GM12864 (cell line): ENCODE measurements at regions not wholly inside any gene's neighbourhood (a gene's known extent, or its start where the extent isn't known, plus 50 kb on each side); places are given as distances from the start of the nearest gene placed in this dataset.

Experiments used
- DNase-seq: peaks from one replicate; pipeline ENCODE4 v3.0.0-alpha.2; 2011; ENCODE audit warnings: low read depth
- H3K4me3 ChIP-seq: 2 replicates; pipeline ENCODE4 v1.5.1; 2011; ENCODE audit warnings: mild to moderate bottlenecking, low read depth, low read length, control low read depth
- TF ChIP-seq, protein P1 (sequence below): IDR thresholded peaks from 2 replicates; pipeline ENCODE4 v1.5.1; 2011; ENCODE audit warnings: low read depth, mild to moderate bottlenecking, moderate library complexity, low read length, control low read depth, inconsistent platforms; ENCODE audit errors: missing control alignments

DNA sequence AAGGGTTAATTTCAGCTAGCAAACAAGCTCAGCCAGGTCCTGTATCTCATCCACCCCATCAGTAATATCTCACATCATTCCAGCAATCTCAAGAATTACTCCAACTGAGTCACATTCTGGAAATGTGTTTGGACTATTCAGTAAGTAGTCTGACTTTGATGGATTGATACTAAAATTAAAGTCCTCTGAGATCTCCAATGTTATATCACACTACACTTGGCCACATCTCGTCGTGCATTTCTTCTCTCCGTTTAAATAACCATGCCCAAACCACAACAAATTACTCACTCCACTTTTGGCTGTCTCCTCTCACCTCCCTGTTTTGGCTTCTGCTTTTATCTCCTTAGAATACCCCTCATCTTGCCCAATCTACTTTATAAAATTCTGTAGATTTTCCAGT, 292.2 kb downstream of the PYDC2 start:
- TF ChIP-seq, protein P1, sequence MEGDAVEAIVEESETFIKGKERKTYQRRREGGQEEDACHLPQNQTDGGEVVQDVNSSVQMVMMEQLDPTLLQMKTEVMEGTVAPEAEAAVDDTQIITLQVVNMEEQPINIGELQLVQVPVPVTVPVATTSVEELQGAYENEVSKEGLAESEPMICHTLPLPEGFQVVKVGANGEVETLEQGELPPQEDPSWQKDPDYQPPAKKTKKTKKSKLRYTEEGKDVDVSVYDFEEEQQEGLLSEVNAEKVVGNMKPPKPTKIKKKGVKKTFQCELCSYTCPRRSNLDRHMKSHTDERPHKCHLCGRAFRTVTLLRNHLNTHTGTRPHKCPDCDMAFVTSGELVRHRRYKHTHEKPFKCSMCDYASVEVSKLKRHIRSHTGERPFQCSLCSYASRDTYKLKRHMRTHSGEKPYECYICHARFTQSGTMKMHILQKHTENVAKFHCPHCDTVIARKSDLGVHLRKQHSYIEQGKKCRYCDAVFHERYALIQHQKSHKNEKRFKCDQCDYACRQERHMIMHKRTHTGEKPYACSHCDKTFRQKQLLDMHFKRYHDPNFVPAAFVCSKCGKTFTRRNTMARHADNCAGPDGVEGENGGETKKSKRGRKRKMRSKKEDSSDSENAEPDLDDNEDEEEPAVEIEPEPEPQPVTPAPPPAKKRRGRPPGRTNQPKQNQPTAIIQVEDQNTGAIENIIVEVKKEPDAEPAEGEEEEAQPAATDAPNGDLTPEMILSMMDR = no peak
- H3K4me3 ChIP-seq = no peak overlapping the region
- DNase-seq = no peak

DNA sequence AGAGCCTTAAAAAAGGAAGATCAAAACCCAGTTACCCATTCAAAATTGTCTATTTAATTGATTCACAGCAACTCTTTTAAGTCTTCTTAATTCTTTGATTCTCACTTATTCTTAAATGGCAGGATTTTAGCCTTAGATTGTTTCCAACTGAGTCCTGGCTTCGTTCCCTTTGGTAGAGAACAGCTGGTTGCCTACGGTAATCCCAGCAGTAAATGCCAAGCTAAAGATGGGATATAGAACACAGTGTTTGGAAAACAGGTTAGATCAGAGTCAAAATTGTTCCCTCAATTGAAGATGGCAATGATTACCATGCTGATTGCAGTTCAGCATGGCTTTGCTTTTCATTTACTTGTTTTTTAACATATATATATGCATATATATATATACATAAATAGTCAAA, 300.9 kb downstream of the PYDC2 start:
- no peak for DNase-seq
- TF ChIP-seq, protein P1 = no peak
- no peak overlapping the region for H3K4me3 ChIP-seq

DNA sequence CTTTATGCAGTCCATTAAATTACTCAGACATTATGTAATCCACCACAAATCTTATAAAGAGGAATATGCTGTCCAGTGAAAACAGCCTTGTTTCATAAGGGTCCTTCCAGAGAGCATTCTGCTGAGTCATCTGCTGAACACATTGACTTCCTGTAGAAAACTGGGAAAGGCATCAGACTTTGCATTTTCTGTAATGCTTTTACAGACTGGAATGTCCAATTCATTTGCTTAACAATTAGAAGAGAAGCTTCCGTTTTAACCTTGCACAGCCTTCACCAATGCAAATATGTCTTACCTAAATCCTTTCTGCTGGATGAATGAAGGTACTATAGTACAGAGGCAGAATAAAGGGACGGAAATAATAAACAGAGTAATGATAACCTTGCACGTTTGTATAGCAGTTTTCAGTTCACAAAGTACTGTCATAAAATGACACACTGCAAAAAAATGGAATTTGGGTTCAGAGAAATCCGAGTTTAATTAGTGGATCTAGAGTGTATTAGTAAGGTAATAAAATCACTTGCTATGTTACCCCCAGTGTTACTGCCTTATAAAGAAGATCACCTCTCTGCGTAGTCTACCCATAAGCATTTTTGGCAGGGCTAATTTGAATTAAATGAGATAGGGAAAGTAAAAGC, 301.5 kb downstream of the PYDC2 start:
- TF ChIP-seq, protein P1 = no peak
- no peak overlapping the region for H3K4me3 ChIP-seq
- DNase-seq = no peak

DNA sequence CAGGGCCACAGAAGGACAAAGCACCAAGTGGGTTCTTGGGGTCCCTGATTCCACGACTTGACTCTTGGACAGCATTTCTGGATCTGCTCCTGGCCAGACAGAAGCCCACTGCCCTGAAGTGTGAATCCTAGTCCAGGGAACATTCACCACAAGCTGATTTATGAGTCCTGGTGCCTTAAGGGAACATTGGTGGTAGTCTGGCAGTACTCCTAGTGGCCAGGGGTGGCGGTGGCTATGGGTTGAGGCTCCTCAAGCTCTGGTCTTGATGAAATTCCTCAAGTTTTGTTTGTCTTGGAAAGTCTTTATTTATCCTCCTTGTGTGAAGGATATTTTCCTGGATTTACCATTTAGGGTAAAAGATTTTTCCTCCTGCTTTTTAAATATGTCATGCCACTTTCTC, 307.5 kb downstream of the PYDC2 start:
- DNase-seq = no peak
- H3K4me3 ChIP-seq = no peak overlapping the region
- TF ChIP-seq, protein P1 = peak; percentile 45

DNA sequence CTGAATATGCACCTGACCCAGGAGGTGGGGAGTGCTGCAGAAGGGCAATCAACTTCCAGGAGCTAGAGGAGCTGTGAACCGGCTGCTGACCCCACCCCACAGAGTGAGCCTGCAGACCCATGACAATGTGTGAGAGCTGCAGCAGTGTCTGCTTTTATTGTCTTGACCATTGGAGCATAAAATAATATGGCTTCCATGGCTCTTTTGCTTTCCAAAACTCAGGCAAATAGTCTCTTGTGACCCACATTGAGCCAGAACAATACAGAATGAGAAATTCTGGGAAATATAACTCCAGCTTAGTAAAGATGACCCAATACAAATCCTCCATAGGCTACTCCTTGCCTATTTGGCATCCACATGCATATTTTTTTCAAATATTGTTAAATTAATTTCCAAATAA, 309.6 kb downstream of the PYDC2 start:
- TF ChIP-seq, protein P1 = no peak
- H3K4me3 ChIP-seq = no peak overlapping the region
- no peak for DNase-seq

DNA sequence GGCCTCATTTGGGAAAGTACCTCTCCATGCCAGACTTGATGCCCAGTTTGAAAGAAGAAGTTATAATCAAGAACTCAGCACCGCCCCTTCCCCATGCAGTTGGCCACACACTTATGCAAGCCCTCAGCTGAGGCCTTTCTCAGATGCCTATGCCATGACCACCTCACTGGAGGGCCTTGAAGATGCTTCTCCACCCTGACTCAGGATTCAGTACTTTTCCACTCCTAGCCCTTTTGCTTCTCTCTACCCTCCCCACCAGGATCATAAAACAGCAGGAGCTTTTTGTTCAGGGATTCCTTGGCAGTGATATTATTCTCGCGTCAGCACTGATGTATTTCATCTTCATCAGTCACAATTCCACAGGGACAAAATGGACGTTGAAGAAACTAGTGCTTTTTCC, 313.5 kb downstream of the PYDC2 start:
- TF ChIP-seq, protein P1 = no peak
- H3K4me3 ChIP-seq = no peak overlapping the region
- DNase-seq = no peak
